Osteoblast (primary cell): ENCODE measurements at regions not wholly inside any gene's neighbourhood (a gene's known extent, or its start where the extent isn't known, plus 50 kb on each side); places are given as distances from the start of the nearest gene placed in this dataset.

Experiments
- DNase-seq: peaks from one replicate; pipeline ENCODE4 v3.0.0; 2011; ENCODE audit warnings: low spot score, mixed read lengths; ENCODE audit not compliant: insufficient read length; ENCODE audit errors: missing footprints
- H2AFZ ChIP-seq: 2 replicates; pipeline ENCODE4 v1.6.0; 2011; ENCODE audit warnings: mild to moderate bottlenecking, low read length
- H3K27ac ChIP-seq: 2 replicates; pipeline ENCODE4 v1.5.1; 2011; ENCODE audit warnings: mild to moderate bottlenecking, low read depth, low read length, moderate library complexity
- H3K27me3 ChIP-seq: 2 replicates; pipeline ENCODE4 v1.6.0; 2012; ENCODE audit warnings: mild to moderate bottlenecking, control low read depth, inconsistent platforms, low read length, moderate library complexity; ENCODE audit not compliant: insufficient read depth
- H3K36me3 ChIP-seq: 2 replicates; pipeline ENCODE4 v1.5.1; 2011; ENCODE audit warnings: mild to moderate bottlenecking, low read length, control low read depth, moderate library complexity; ENCODE audit not compliant: insufficient read depth
- H3K4me1 ChIP-seq: 2 replicates; pipeline ENCODE4 v1.5.1; 2011; ENCODE audit warnings: mild to moderate bottlenecking, low read length, control low read depth, moderate library complexity; ENCODE audit not compliant: insufficient read depth
- H3K4me2 ChIP-seq: 2 replicates; pipeline ENCODE4 v1.6.0; 2011; ENCODE audit warnings: mild to moderate bottlenecking, low read length; ENCODE audit not compliant: insufficient read depth
- H3K4me3 ChIP-seq: fragments of 200-600 bp; sonication (generic); 3 replicates; pipeline ENCODE4 v1.5.1; 2012; ENCODE audit warnings: mild to moderate bottlenecking, low read length, inconsistent platforms; ENCODE audit not compliant: insufficient read depth
- H3K79me2 ChIP-seq: 2 replicates; pipeline ENCODE4 v1.6.0; 2012; ENCODE audit warnings: mild to moderate bottlenecking, low read length, control low read depth, inconsistent platforms; ENCODE audit not compliant: insufficient read depth
- H3K9me3 ChIP-seq: 2 replicates; pipeline ENCODE4 v1.5.1; 2011; ENCODE audit warnings: low read depth, low read length, control low read depth
- H4K20me1 ChIP-seq: 2 replicates; pipeline ENCODE4 v1.6.0; 2012; ENCODE audit warnings: mild to moderate bottlenecking, low read length, control low read depth; ENCODE audit not compliant: insufficient read depth
- TF ChIP-seq, protein P1 (sequence below): IDR thresholded peaks from 2 replicates; pipeline ENCODE4 v1.5.1; 2011; ENCODE audit warnings: mild to moderate bottlenecking, low read depth, low read length, moderate library complexity; ENCODE audit errors: extremely low read depth

DNA sequence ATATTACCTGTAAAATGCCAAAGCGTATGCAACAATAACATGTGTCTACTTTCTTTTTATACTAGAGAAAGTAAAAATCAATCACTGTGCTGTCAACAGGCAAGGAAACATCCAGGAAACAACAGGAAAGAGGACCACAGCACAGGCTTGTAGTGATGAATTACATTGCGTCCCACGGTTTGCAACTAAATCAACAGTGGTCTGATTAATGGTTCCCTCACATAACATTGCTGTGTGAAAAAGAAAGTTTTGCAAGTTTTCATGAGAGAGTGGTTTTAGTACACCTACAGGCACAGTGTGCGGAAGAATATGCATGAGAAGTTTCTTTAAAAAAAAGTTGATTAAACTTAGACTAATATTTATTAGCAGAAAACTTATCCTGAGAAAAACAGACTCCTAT lies 329.5 kb upstream of the HSF2 start:
- H3K4me3 ChIP-seq, result no peak overlapping the region
- H2AFZ ChIP-seq, result no peak overlapping the region
- H3K4me2 ChIP-seq, result no peak overlapping the region
- H4K20me1 ChIP-seq, result no peaks in the 10 kb centered on the region
- no peak for DNase-seq
- no peaks in the 10 kb centered on the region for H3K79me2 ChIP-seq
- no peak overlapping the region for H3K27ac ChIP-seq
- TF ChIP-seq, protein P1, sequence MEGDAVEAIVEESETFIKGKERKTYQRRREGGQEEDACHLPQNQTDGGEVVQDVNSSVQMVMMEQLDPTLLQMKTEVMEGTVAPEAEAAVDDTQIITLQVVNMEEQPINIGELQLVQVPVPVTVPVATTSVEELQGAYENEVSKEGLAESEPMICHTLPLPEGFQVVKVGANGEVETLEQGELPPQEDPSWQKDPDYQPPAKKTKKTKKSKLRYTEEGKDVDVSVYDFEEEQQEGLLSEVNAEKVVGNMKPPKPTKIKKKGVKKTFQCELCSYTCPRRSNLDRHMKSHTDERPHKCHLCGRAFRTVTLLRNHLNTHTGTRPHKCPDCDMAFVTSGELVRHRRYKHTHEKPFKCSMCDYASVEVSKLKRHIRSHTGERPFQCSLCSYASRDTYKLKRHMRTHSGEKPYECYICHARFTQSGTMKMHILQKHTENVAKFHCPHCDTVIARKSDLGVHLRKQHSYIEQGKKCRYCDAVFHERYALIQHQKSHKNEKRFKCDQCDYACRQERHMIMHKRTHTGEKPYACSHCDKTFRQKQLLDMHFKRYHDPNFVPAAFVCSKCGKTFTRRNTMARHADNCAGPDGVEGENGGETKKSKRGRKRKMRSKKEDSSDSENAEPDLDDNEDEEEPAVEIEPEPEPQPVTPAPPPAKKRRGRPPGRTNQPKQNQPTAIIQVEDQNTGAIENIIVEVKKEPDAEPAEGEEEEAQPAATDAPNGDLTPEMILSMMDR, result no peak
- H3K4me1 ChIP-seq, result no peaks in the 10 kb centered on the region
- no peaks in the 10 kb centered on the region for H3K36me3 ChIP-seq
- no peaks in the 10 kb centered on the region for H3K27me3 ChIP-seq
- H3K9me3 ChIP-seq, result no peaks in the 10 kb centered on the region

- no peaks in the 10 kb centered on the region for H3K27me3 ChIP-seq
- no peak overlapping the region for H2AFZ ChIP-seq
- H3K27ac ChIP-seq, result no peak overlapping the region
- H3K4me1 ChIP-seq, result no peaks in the 10 kb centered on the region
- no peaks in the 10 kb centered on the region for H3K36me3 ChIP-seq
- no peak for DNase-seq
- H3K9me3 ChIP-seq, result no peaks in the 10 kb centered on the region
- H4K20me1 ChIP-seq, result no peaks in the 10 kb centered on the region
- no peak overlapping the region for H3K4me3 ChIP-seq
- TF ChIP-seq, protein P1, result no peak
- H3K4me2 ChIP-seq, result no peak overlapping the region
- no peaks in the 10 kb centered on the region for H3K79me2 ChIP-seq
Observed at GRCh38 chr6:122072014-122072647, 327.3 kb upstream of the HSF2 start.

DNA sequence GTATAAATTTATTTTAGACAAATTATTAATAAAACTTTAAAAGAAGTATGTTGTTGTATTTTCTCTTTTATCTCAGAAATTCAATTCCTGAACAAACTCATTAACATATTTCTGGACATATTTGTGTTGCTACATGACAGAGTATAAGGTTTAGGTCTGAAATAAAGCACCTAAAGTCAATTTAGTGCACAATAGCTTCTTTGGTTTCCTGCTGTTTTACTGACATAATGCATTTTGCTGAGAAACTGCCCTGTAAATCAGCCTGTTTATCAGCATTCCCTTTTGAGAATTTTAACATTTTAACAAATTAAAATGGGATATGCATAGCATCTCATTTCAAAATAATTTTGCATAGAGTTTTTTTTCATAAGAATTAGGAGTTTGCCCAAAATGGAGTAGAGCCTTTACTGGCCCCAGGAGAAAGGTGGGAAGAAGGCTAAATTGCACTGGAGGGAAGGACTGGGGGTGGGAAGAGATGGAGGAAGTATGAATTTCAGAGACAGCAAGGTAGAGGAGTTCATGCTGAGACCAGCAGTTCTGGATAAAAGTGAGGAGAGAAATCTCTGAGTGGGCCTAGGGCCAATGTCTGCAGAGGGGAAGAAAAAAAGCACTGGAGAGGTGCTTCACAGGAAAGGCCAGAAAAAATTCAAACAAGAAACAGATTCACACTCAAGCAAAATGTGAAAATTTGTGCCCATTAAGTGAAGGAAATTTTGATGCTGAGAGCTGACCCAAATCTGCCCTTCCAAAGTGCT lies 324.2 kb upstream of the HSF2 start:
- no peak overlapping the region for H3K4me2 ChIP-seq
- no peak overlapping the region for H3K4me3 ChIP-seq
- no peak overlapping the region for H2AFZ ChIP-seq
- H3K27ac ChIP-seq, result no peak overlapping the region
- no peaks in the 10 kb centered on the region for H3K9me3 ChIP-seq
- TF ChIP-seq, protein P1, result no peak
- H3K27me3 ChIP-seq, result no peaks in the 10 kb centered on the region
- no peaks in the 10 kb centered on the region for H4K20me1 ChIP-seq
- no peaks in the 10 kb centered on the region for H3K36me3 ChIP-seq
- H3K79me2 ChIP-seq, result no peaks in the 10 kb centered on the region
- no peaks in the 10 kb centered on the region for H3K4me1 ChIP-seq
- DNase-seq, result no peak

- H3K9me3 ChIP-seq, result no peaks in the 10 kb centered on the region
- no peak overlapping the region for H3K4me2 ChIP-seq
- no peaks in the 10 kb centered on the region for H4K20me1 ChIP-seq
- H3K4me1 ChIP-seq, result no peaks in the 10 kb centered on the region
- H3K79me2 ChIP-seq, result no peaks in the 10 kb centered on the region
- H3K27me3 ChIP-seq, result no peaks in the 10 kb centered on the region
- no peaks in the 10 kb centered on the region for H3K36me3 ChIP-seq
- no peak overlapping the region for H3K27ac ChIP-seq
- H2AFZ ChIP-seq, result no peak overlapping the region
- no peak overlapping the region for H3K4me3 ChIP-seq
- TF ChIP-seq, protein P1, result no peak
- no peak for DNase-seq
Observed at GRCh38 chr6:122075917-122076316, 323.5 kb upstream of the HSF2 start.
